Esophagus muscularis mucosa (tissue), 3 donors: ENCODE measurements at regions not wholly inside any gene's neighbourhood (a gene's known extent, or its start where the extent isn't known, plus 50 kb on each side); places are given as distances from the start of the nearest gene placed in this dataset.

Experiments used
- POLR2AphosphoS5 ChIP-seq, 2 donors: sonication (generic); formaldehyde crosslinking; IDR thresholded peaks; one replicate each; pipeline ENCODE4 v1.6.1; 2017; ENCODE audit warnings: antibody characterized with exemption in 2 of 2
- TF ChIP-seq, protein P1 (sequence below), 3 experiments: fragments of 200-600 bp in 2 of 3; fragments of 450-650 bp in 1 of 3; sonication (generic) in 2 of 3; IDR thresholded peaks; one replicate each; pipeline ENCODE4 v1.5.1; 2017 to 2019; ENCODE audit warnings: antibody characterized with exemption in 3 of 3, mild to moderate bottlenecking in 2 of 3, moderate library complexity in 1 of 3

DNA sequence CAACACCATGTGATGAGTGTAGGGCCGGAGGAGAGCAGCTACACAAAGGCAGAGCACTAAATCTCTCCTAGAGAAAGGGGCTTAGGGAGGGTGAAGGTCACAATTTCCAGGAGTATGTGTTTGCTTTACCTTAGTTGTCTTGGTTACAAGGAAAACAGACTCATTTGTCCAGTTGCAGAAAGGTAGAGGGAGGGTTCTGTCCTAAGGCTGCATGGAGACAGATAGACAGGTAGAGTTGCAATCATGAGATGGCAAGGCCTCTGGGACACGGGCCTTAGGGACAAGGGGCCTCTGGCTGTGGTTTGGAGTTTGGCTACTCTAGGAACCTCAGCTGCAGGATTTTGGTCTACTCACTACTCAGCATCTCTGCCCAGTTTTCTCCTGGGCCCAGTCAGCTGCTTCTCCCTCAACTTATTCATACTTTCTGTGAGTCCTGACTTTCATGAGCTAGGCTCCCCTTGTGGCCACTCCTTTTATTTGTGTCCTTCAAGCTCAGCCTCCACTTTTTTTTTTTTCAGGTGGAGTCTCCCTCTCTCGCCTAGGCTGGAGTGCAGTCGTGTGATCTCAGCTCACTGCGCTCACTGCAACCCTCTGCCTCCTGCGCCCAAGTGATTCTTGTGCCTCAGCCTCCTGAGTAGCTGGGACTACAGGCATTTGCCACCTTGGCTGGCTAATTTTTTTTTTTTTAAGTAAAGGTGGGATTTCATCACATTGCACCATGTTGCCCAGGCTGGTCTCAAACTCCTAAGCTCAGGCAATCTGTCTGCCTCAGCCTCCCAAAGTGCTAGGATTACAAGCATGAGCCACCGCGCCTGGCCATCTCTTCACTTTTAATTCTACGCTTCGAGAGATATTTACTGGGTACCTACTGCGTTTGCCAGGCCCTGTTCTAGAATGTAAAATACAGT is 76.6 kb downstream of the PTPDC1 start:
- TF ChIP-seq POLR2AphosphoS5 (IDR thresholded peaks at IDR 0.05), result no peak
- TF ChIP-seq, protein P1, sequence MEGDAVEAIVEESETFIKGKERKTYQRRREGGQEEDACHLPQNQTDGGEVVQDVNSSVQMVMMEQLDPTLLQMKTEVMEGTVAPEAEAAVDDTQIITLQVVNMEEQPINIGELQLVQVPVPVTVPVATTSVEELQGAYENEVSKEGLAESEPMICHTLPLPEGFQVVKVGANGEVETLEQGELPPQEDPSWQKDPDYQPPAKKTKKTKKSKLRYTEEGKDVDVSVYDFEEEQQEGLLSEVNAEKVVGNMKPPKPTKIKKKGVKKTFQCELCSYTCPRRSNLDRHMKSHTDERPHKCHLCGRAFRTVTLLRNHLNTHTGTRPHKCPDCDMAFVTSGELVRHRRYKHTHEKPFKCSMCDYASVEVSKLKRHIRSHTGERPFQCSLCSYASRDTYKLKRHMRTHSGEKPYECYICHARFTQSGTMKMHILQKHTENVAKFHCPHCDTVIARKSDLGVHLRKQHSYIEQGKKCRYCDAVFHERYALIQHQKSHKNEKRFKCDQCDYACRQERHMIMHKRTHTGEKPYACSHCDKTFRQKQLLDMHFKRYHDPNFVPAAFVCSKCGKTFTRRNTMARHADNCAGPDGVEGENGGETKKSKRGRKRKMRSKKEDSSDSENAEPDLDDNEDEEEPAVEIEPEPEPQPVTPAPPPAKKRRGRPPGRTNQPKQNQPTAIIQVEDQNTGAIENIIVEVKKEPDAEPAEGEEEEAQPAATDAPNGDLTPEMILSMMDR (IDR thresholded peaks at IDR 0.05), result no peak
